NCI-H146 treated with DMSO at 0.1 percent for 48 hours (cell line): ENCODE measurements at regions not wholly inside any gene's neighbourhood (a gene's known extent, or its start where the extent isn't known, plus 50 kb on each side); places are given as distances from the start of the nearest gene placed in this dataset.
"Not testable (repeated sequence)": the region's sequence is repeated elsewhere in the genome, so short reads cannot be mapped to it uniquely, and the experiment has no call there.

Experiments
- DNase-seq: peaks from one replicate; lab custom pipeline; 2025; ENCODE audit not compliant: unreplicated experiment; lab: John Stamatoyannopoulos, UW

- no peak for DNase-seq
These were observed 153.2 kb downstream of the CRPPA start for GRCh38 chr7:16267953-16268820.

GRCh38 chr7:16266877-16267276 lies 154.5 kb downstream of the CRPPA start:
- DNase-seq = no peak

- DNase-seq = not testable (repeated sequence)
These were observed 154.9 kb downstream of the CRPPA start for GRCh38 chr7:16266470-16266869.

- DNase-seq = no peak
These were observed 155.4 kb downstream of the CRPPA start for GRCh38 chr7:16265863-16266458.

GRCh38 chr7:16264823-16265804 lies 156.2 kb downstream of the CRPPA start:
- no peak for DNase-seq

DNA sequence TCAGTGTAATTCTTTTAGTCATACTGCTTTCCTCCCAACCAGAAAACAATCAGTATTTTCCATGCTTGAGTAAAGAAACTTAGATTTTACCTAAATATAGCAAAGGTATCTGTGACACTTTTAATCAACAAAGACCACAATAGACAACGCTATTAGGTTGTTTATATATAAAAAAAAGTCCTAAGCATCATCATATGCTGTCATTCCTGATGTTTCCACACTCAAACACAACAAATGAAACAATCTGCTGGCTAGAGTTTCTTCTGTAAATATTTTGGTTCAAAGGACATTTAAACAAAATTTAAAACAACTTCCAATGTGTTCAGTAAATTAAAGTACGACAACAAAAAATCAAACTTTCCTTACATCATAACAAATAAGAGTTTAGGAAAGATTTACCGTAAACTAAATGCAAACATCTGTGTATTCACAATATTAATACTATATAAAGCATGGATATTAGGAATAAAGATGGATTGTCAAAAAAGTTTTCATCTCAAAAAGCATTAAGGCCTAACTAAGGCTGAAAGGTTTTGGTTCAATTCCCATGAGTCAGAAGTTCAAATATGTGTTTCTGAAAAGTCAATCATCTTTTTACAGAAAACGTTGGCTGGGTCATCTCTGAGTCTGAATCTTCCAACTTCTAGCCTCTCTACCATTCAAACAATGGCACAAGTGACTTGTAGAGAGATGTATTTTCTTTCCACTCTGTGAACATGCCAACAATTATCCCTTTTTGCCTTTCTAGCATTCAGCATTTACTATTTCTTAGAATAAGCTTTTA lies 157.1 kb downstream of the CRPPA start:
- no peak for DNase-seq

DNA sequence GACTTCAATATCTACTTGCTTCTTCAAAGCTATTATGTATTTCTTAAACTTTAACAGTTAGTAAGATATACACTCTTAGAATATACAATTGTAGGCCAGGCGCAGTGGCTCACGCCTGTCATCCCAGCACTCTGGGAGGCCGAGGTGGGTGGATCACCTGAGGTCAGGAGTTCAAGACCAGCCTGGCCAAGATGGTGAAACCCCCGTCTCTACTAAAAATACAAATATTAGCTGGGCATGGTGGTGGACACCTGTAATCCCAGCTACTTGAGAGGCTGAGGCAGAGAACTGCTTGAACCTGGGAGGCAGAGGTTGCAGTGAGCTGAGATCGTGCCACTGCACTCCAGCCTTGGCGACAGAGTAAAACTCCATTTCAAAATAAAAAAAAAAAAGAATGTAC lies 158.0 kb downstream of the CRPPA start:
- not testable (repeated sequence) for DNase-seq

DNA sequence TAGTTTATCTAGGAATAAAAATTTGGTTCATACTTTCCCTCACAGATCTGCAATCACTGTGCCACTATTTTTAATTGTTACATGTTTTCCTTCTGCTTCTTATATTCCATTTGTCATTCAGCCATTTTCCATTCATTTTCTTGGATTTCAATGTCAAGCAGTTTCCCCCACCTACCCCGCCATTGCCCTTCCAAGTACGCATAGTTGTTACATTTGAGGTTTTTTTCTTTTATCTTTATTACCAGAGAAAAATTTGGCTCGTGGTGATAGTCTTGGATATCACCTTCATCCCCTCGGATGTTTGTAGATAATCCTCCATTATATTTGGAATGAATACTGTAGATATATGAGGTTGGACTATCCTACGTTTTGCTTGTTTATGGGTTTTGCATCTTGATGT lies 159.7 kb downstream of the CRPPA start:
- DNase-seq = no peak

GRCh38 chr7:16261100-16261499 lies 160.2 kb downstream of the CRPPA start:
- no peak for DNase-seq

GRCh38 chr7:16260236-16260728 lies 161.1 kb downstream of the CRPPA start:
- no peak for DNase-seq

DNA sequence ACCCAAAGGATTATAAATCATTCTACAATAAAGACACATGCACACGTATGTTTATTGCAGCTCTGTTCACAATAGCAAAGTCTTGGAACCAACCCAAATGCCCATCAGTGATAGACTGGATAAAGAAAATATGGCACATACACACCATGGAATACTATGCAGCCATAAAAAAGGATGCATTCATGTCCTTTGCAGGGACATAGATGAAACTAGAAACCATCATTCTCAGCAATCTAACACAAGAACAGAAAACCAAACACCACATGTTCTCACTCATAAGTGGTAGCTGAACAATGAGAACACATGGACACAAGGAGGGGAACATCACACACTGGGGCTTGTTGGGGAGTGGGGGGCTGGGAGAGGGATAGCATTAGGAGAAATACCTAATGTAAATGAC lies 164.9 kb downstream of the CRPPA start:
- not testable (repeated sequence) for DNase-seq

GRCh38 chr7:16255952-16256351 lies 165.4 kb downstream of the CRPPA start:
- DNase-seq = not testable (repeated sequence)

DNA sequence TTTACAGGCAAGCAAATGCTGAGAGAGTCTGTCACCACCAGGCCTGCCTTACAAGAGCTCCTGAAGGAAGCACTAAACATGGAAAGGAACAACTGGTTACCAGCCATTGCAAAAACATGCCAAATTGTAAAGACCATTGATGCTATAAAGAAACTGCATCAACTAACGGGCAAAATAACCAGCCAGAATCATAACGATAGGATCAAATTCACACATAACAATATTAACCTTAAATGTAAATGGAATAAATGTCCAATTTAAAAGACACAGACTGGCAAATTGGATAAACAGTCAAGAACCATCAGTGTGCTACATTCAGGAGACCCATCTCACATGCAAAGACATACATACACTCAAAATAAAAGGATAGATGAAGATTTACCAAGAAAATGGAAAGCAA lies 170.7 kb downstream of the CRPPA start:
- not testable (repeated sequence) for DNase-seq

- DNase-seq = not testable (repeated sequence)
These were observed 172.1 kb downstream of the CRPPA start for GRCh38 chr7:16249204-16249603.

DNA sequence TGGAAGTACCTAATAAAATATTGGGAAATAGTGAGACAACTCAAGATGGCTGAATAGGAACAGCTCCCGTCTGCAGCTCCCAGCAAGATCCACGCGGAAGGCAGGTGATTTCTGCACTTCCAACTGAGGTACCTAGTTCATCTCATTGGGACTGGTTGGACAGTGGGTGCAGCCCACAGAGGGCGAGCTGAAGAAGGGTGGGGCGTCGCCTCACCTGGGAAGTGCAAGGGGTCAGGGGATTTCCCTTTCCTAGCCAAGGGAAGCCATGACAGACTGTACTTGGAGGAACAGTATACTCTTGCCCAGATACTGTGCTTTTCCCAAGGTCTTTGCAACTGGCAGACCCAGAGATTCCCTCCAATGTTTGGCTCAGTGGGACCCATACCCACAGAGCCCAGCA lies 172.8 kb downstream of the CRPPA start:
- DNase-seq = not testable (repeated sequence)

GRCh38 chr7:16244469-16244868 lies 176.9 kb downstream of the CRPPA start:
- no peak for DNase-seq

- DNase-seq = no peak
These were observed 178.4 kb downstream of the CRPPA start for GRCh38 chr7:16242920-16243319.

GRCh38 chr7:16241017-16241416 lies 180.3 kb downstream of the CRPPA start:
- DNase-seq = no peak

DNA sequence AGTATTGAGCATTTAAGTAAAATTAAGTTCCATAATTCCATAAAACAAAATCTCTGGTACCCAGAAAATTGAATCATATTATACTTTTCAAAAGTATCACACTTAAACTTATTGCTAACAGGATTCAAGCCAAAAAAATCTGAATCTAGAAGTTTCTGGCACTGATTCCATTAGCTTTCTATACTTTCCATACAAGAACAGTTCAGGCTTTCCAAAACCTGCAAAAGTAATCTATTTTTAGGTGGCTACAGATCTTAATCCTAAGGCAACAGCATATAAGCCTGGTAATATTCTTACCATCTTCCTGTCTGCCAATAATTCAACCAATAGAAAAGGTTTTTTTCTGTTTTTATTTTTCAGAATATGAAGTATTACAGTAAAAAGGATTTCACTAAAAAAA lies 185.0 kb downstream of the CRPPA start:
- DNase-seq = no peak
